ENCODE measurements at regions not wholly inside any gene's neighbourhood (a gene's known extent, or its start where the extent isn't known, plus 50 kb on each side); places are given as distances from the start of the nearest gene placed in this dataset.
A peak's percentile ranks its signal among the peaks of the same experiment; 100 is the strongest.

DNA sequence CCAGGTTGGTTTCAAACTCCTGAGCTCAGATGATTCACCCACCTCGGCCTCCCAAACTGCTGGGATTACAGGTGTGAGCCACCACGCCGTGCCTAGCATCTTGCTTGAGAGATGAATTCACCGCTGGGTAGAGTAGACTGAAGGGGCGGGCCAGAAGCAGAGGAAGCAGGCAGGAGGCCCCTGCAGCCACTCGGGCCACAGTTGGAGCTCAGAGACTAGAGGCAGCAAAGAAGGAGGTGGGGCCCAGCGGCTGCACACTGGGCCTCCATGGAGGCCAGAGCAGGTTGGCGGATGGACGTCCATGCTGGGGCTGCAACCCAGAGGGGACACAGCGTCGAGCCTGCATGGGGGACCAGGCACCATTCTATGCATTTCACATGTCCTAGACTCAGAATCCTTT is 88.4 kb upstream of the FGF3 start:
- Histone ChIP-seq H3K27me3 (ENCODE audit: control insufficient read depth in 1 of 2, insufficient read depth in 2 of 2, low read length in 2 of 2) (peaks cover 12 to 23% of the 10 kb centered on the region in 2 experiments), H3K27ac (ENCODE audit: low read depth in 1 of 2, low read length in 2 of 2) (no peak overlapping the region), H3K4me3 (ENCODE audit: low read length) (no peak overlapping the region), H3K36me3 (ENCODE audit: insufficient read depth, low read length) (no peaks in the 10 kb centered on the region), H3K4me1 (ENCODE audit: insufficient read depth, low read length) (no peaks in the 10 kb centered on the region), H3K9me3 (ENCODE audit: control insufficient read depth in 1 of 2, insufficient read depth in 1 of 2, low read length in 2 of 2) (peaks cover 0 to 7% of the 10 kb centered on the region in 2 experiments)
- Mint-ChIP-seq H3K4me1 (ENCODE audit: low read depth) (no peaks in the 10 kb centered on the region), H3K9me3 (no peaks in the 10 kb centered on the region), H3K27me3 (peaks cover 52% of the 10 kb centered on the region), H3K27ac (no peak overlapping the region), H3K4me3 (no peak overlapping the region), H3K36me3 (ENCODE audit: low read depth) (no peaks in the 10 kb centered on the region)
- POLR2A ChIA-PET, result no interaction called here
- no peak for TF ChIP-seq CTCF (IDR thresholded peaks at IDR 0.05)
- CTCF ChIA-PET, result no interaction called here
- intact Hi-C loops (cut with DNase I, micrococcal nuclease), result no loop called here
- ATAC-seq (ENCODE audit: poor library complexity) (no peak), DNase-seq (no peak)

GRCh38 chr11:69908511-69909220 is 89.5 kb upstream of the FGF3 start:
- peaks cover 16 to 23% of the 10 kb centered on the region in 2 experiments for H3K27me3 ChIP-seq (ENCODE audit: control insufficient read depth in 1 of 2, insufficient read depth in 2 of 2, low read length in 2 of 2)
- H3K4me1 ChIP-seq (ENCODE audit: insufficient read depth, low read length), result no peaks in the 10 kb centered on the region
- Mint-ChIP-seq H3K9me3 (no peaks in the 10 kb centered on the region), H3K27ac (no peak overlapping the region), H3K4me3 (no peak overlapping the region), H3K27me3 (peaks cover 49% of the 10 kb centered on the region), H3K4me1 (ENCODE audit: low read depth) (no peaks in the 10 kb centered on the region), H3K36me3 (ENCODE audit: low read depth) (no peaks in the 10 kb centered on the region)
- DNase-seq (no peak), ATAC-seq (ENCODE audit: poor library complexity) (no peak)
- H3K4me3 ChIP-seq (ENCODE audit: low read length), result no peak overlapping the region
- intact Hi-C loops (cut with DNase I, micrococcal nuclease), result no loop called here
- TF ChIP-seq CTCF (IDR thresholded peaks at IDR 0.05), result no peak
- peaks cover 0 to 7% of the 10 kb centered on the region in 2 experiments for H3K9me3 ChIP-seq (ENCODE audit: control insufficient read depth in 1 of 2, insufficient read depth in 1 of 2, low read length in 2 of 2)
- H3K36me3 ChIP-seq (ENCODE audit: insufficient read depth, low read length), result no peaks in the 10 kb centered on the region
- H3K27ac ChIP-seq (ENCODE audit: low read depth in 1 of 2, low read length in 2 of 2), result no peak overlapping the region
- CTCF ChIA-PET, result no interaction called here
- POLR2A ChIA-PET, result no interaction called here

DNA sequence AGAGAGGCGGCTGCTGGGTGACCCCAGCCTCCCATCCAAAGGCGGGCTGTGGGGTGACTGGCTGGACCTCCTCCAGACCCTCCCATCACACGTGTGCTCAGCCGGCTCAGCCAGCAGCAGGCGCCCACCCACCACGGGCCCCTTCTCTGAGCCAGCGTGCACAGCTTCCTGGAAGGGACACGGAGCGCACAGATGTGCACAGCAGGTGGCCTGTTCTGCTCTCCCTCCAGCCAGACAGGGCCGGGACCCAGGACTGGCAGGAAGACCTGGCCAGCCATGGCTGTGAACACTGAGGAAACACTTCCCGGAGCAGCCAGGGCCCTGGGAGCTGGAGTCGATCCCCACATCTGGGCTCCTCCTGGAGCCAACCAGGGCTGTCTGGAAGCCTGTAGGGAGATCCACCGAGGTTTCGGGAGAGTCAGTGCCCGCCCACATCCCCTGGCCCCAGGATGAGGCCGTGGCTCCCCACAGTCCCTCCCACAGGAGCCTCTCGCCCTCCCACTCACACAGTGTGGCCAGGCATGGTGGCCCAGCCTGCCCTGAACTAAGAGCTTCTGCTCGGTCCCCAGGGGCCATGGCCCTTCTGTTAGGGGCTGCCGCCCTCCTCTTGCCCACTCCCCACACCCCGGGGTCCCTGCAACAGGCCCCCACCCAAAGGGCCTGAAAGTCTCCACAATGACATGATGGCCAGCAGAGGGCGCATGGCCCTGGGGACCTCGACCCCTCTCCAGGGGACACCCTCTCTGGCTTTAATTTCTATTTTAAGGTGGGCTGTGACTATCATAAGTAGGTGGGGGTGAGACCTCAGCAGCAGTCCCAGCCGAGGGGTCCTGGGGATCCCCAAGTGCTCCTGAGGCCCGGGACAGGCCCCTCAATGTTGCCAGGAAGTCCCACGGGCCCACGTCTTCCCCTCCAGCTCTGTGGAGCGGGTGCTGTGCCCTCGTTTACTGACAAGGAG is 90.6 kb upstream of the FGF3 start:
- intact Hi-C loops (cut with DNase I, micrococcal nuclease), result loop anchor here in 1 of 2 experiments (2.0 kb wide), 1 partner anchor 287 kb away; no protein-coding TSS in a partner anchor
- Mint-ChIP-seq H3K27ac (no peak overlapping the region), H3K27me3 (peaks cover 49% of the 10 kb centered on the region), H3K36me3 (ENCODE audit: low read depth) (no peaks in the 10 kb centered on the region), H3K9me3 (no peaks in the 10 kb centered on the region), H3K4me1 (ENCODE audit: low read depth) (no peaks in the 10 kb centered on the region), H3K4me3 (no peak overlapping the region)
- Histone ChIP-seq H3K9me3 (ENCODE audit: control insufficient read depth in 1 of 2, insufficient read depth in 1 of 2, low read length in 2 of 2) (peaks cover 0 to 8% of the 10 kb centered on the region in 2 experiments), H3K27ac (ENCODE audit: low read depth in 1 of 2, low read length in 2 of 2) (no peak overlapping the region), H3K36me3 (ENCODE audit: insufficient read depth, low read length) (no peaks in the 10 kb centered on the region), H3K4me1 (ENCODE audit: insufficient read depth, low read length) (no peaks in the 10 kb centered on the region), H3K27me3 (ENCODE audit: control insufficient read depth in 1 of 2, insufficient read depth in 2 of 2, low read length in 2 of 2) (peaks cover 17 to 27% of the 10 kb centered on the region in 2 experiments), H3K4me3 (ENCODE audit: low read length) (no peak overlapping the region)
- DNase-seq (peak in 2 of 14 experiments; percentile 28 to 33), ATAC-seq (ENCODE audit: poor library complexity) (no peak)
- TF ChIP-seq CTCF (IDR thresholded peaks at IDR 0.05), result peak; percentile 46
- ChIA-PET CTCF (no interaction called here), POLR2A (no interaction called here)

Data from CD4-positive, alpha-beta T cell (primary cell).